Gastroesophageal sphincter (tissue), 3 donors: ENCODE measurements at regions not wholly inside any gene's neighbourhood (a gene's known extent, or its start where the extent isn't known, plus 50 kb on each side); places are given as distances from the start of the nearest gene placed in this dataset.

ENCODE experiments used
- CTCF ChIP-seq, 4 experiments: fragments of 200-600 bp in 2 of 4; fragments of 450-650 bp in 2 of 4; sonication (generic) in 1 of 4; IDR thresholded peaks; one replicate each; pipeline ENCODE4 v1.5.1; 2017 to 2019; ENCODE audit warnings: antibody characterized with exemption in 4 of 4, mild to moderate bottlenecking in 2 of 4, moderate library complexity in 2 of 4
- EP300 ChIP-seq: sonication (generic); formaldehyde crosslinking; IDR thresholded peaks from one replicate; pipeline ENCODE4 v1.6.1; 2017; ENCODE audit warnings: antibody characterized with exemption, mild to moderate bottlenecking

DNA sequence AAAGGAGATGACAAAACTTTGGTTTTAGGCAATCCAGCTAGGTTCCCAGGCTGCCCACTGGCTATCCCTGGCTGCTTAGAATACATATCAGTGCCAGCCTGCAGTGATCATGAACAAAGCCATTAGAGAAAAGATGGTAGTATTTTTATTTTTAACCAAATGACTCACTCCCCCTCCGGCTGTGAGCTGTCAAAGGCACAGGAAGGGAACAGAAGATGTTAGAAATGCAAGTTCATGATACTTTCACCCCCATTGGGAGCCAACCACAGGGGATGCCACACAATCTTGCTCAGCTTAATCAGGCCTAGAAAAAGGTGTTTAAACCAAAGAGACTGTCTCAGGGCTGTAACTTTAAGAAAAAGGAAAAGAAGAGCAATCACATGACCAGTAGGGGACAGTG, 70.3 kb upstream of the ASTN2 start:
- TF ChIP-seq EP300 (no peak), CTCF (IDR thresholded peaks at IDR 0.05) (no peak)
